ENCODE measurements at regions not wholly inside any gene's neighbourhood (a gene's known extent, or its start where the extent isn't known, plus 50 kb on each side); places are given as distances from the start of the nearest gene placed in this dataset.

- TF ChIP-seq CTCF (IDR thresholded peaks at IDR 0.05) (no peak), POLR2A (IDR thresholded peaks at IDR 0.05) (no peak)
Observed at GRCh38 chr4:129561280-129561679, 465.3 kb downstream of the C4orf33 start.
